Pulmonary artery endothelial cell (primary cell): ENCODE measurements at regions not wholly inside any gene's neighbourhood (a gene's known extent, or its start where the extent isn't known, plus 50 kb on each side); places are given as distances from the start of the nearest gene placed in this dataset.

Experiments
- DNase-seq: peaks from one replicate; pipeline ENCODE4 v3.0.0-alpha.2; 2011; ENCODE audit warnings: low read depth, low spot score

DNA sequence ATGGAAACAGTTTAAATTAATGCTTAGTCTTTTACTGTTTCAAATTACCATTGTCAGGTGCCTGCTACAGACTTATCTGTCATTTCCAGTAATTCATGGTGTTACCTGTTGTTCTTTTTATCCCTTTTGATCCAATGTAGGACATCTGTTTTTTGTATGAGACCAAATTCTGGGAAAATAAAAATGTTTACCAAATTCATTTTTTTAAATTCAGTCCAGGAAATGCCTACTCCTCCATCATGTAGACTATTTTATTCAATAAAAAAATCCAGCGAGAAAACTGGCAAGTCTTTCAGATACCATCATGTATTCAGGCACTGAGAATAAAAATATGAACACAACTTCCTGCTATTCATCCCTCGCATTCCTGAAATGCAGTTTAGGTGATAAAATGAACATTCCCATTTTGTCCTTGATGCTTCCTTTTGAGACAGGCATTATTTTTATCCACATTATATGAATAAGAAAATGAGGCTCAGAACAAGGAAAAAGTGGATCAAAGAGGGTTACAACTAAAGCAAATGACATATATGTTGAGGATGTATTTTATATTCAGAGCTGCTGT is 584.2 kb downstream of the SPRY1 start:
- peak; percentile 67 for DNase-seq

DNA sequence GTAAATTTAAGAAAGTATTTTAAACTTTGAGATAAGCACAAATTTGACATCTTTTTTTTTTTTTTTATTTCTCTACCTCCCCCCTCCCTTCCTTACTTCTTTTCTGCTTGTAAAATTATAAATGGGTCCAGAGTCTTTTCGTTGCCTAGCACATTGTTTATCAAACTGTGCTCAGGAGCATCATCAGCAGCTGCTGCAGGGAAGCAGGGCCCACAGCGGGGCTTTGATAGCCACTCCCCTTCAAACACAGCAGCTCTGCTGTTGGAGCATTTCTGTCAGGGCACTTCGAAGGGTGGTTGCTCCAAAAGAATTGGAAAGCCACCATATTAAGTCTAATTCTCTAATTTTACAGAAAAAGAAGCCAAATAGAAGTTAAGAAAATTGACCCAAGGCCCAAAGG is 588.3 kb downstream of the SPRY1 start:
- DNase-seq: no peak

DNA sequence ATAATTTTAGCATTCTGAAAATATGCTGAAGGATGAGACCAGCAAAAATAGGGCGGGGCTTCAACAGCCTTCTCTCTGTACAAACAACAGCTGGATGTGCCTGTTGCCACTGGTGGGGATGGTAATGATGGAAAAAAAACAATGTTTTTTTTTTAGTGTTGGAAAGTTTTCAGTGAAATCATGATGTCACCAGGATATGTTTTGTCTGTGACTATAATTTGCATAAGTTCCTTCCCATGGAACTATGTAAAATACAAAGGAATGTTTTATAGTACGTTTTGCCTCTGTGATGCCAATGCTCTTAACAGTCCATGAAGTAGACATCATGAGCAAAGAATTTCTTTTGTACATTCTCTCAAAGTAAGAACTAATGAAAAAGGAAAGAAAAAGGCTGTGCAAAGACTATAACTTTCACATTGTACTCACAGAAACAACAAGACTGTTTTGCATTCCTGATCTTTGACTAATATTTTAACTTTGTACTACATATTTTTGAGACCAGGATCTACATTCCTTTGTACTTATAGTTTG is 589.7 kb downstream of the SPRY1 start:
- peak; percentile 94 for DNase-seq

DNA sequence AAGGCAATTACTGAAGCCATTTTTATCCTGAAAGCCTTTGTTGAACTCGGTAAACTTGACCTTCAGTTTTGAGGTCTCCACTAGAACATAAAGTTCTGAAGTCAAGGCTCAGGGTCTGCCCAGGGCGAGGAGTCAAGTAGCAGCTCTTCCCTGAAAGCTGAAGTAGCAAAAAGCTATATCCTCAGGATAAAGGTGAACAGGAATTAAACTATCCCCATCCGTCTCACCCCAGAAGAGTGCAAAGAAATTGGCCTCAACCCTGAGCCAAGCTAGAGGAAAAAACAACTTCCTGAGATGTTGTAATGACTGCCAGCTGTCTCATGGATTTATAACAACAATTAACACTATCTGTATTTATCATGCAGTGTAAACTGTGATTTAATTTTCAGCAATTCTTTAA is 590.8 kb downstream of the SPRY1 start:
- no peak for DNase-seq

DNA sequence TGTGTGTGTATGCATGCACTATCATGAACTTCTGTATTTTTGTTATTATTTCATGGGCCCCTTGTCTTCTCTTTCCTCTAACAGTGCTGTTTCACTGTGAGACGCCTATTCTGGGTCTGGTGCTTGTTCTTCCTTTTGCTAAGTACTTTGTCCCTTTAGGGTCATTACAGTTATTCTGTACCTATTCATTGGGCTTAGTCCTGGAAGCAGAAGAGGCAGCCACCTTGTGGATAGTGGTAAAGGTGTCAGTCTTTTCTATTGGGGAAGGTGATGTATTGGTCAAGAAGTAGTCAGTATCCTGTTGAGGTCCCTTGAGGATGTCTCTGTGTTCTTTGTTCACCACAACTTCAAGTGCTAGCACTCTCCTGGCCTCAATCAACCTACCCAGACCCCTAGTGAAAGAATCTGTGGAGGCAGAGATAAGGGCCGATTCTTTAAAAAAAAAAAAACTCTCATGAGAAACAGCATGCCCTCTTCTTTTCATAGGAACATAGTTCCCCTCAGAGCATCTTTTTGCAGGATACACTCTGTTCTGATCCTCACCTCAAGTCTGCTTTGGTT is 593.8 kb downstream of the SPRY1 start:
- no peak for DNase-seq

DNA sequence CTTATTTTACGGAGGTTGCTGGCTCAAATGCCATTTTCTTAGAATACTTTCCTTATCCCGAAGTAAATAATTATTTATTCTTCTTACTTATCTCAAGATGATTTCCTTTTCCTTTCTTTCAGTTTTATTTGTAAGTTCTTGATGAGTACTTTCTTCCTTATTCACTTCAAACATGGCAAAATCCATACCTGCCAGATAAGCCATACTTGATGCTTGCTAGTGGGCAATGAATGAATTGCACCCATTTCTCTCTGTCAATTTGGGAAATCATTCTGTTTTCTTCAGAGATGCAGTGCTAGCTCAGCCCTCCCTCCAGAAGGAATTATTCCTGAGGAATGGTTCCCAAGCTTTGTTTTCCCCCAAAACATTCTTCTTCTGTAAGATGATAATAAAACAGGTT is 598.3 kb downstream of the SPRY1 start:
- no peak for DNase-seq

DNA sequence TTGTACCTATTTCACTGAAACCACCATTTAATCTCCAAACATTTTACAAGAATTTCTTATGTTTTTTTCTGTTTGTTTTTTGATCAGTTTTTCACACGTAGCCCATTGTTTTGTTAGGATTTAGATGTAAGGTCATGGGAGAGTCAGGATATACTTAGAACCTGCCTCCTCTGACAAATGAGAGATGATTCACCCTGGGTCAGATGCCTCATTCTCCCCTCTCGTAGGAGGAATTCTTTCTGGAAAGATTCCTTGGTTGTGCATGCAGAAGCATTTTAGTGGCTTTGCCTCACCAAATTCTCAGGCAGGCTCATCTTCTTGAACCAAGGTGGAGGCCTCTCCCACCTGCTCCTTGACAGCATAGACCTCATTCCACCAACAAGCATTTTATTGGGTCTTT is 599.3 kb downstream of the SPRY1 start:
- DNase-seq: peak; percentile 72

DNA sequence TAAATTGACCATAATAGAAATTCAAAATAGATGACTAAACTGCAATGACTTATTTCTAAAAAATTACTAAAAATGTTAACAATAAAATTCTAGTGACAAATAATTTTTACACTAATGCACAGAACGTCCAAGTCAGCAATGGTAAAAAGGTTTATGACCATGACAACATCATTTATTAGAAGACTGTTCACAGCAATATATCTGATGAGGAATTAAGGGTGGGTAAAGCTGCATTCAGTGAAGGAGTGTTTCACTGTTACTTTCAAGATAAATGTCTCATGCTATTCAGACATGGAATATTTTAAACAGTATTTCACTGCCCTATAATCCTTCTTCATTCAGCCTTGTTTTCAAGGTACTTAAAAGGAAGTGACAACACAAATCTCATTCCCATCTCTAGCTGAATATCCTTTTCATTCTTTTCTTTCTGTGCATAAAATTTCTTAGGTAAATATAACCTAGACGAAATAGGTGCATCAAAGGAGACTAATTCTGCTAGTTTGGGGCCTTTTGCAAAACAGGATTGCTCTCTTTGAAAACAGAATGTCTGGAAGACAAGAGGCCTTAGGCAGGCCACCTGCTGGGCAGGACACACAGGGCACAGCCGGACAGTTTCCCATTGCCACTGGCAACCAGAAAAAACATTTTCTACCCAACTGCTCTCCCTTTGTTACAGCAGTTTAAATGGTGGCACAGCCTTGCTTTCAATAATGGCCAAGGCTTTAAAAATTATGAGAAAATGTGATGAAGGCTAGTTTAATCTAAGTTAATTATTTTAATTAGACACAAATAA is 600.3 kb downstream of the SPRY1 start:
- DNase-seq: no peak

DNA sequence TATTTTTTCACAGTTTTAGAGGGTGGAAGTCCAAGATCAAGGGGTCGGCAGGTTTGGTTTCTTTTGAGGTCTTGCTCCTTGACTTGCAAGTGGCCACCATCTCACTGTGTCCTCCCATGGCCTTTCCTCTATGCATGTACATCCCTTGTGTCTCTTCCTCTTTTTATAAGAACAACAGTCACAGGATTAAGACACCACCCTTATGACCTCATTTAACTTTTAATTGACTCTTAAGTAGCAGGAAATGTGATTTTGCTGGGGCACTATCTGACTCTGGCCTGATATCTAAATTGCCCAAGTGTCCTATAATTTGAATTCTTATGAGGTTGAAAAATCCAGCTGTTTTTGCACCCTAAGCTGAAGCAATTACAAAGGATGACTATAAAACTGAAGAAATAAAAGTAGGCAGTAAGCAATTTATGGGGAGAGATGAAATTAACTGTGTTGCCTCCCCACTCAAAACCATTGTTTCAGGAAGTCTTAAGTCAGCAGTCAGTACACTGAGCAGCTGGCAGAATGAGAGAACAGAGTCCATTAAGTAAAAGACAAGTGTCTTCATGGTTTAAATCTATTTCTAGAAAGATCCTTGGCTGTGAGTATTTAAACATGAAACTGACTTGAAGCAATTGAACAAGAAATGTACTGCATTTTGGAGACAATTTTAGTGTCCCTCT is 601.3 kb downstream of the SPRY1 start:
- no peak for DNase-seq

DNA sequence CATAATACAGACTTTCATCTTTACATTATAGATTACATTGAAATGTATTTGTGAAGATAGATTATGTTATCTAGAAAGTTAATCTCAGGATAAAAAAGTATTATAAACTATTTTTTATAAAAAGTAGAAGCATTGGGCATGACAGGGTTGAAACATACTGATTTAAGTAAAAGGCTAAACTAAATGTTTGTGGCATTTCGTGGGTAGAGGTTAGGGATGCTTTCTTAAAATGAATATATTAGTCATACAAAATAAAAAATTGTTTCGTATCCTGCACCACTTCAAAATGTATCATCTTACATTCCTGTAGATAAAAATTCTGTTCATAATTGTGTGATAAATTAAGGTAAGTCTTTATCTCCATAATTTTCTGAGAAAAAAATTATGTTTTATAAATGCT is 603.6 kb downstream of the SPRY1 start:
- no peak for DNase-seq

DNA sequence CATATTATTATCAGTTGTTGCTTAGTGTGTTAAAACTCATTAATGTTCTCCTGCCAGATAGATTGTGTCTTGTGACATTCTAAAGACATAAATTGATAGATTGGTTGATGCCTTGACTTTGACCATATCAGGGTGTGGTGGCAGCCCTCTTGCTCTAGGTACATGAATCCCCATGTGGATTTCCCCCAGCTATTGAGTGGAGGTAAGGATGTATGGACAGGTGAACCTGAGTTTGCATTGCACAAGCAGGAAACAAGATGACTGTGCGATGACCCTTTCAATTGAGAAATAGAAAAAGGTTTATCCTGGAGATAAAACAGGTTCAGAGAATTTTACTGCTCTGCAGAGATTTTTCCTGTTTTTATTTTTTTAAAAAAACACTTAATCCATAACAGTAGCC is 619.2 kb downstream of the SPRY1 start:
- no peak for DNase-seq

DNA sequence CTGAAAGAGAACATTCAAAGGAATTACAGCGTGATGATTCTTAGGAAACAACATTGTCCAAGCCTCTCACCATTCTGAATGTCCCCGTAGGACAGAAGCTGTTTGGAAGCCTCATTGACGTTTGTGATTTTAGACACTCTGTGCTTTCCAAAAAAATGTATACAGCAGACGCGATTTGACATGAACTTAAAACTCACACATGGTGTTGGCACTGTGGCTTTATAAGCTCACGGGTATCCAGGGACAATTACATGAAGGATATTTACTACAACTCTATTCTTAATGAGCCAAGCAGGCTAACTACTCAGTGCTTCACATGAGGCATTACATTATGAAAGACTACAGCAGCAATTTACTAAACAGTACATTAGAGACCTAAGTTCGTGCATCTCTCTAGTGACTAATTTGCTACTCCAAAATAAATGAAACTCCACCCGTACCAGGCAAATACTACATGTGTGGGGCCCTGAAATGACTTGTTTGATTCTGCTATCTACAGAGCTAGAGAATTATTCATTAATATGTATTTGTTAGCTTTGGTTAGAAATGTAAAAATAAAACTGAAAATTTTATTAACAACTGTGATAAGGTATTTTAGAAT is 620.7 kb downstream of the SPRY1 start:
- DNase-seq: no peak

DNA sequence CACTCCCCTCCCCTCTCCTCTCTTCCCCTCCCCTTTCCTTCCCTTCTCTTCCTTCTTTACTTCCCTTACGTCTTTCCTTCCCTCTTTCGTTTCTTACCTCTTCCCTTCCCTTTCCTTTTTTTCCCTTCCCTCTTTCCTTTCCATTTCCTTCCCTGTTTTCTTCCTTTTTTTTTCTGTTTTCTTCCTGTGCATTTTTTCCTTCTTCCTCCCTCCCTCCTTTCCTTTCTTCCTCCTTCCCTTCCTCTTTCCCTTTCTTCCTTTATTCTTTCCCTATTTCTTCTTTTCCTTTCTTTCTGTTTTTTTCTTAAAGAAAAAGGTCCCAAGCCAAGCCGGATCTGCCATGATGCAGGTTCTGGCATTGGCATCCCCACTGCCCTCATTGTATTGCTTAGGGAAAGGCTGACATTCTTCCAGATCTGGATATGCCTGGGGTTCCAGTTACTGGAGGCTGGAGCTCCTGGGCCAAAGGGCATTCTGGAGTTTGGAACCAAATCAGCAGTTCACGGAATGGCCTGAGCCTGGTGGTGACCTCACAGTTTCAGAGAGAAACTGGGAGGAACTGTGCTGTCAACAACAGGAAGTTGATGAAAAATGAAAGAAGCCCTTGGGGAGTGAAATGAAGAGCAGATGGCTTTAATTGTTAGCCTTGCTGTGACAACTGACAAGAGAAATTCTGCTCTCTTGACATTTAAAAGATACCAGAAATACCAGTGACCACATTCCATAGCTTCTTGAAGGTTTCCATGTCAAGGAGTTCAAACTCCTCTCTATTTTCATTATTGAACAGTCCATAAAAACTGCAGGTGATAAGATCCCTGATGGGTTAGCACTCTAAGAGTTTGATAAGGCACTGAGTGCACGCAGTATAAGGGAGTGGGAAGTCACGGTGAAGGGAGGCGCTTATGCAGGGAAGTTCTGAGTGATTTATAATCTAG is 622.1 kb downstream of the SPRY1 start:
- DNase-seq: peak; percentile 37

DNA sequence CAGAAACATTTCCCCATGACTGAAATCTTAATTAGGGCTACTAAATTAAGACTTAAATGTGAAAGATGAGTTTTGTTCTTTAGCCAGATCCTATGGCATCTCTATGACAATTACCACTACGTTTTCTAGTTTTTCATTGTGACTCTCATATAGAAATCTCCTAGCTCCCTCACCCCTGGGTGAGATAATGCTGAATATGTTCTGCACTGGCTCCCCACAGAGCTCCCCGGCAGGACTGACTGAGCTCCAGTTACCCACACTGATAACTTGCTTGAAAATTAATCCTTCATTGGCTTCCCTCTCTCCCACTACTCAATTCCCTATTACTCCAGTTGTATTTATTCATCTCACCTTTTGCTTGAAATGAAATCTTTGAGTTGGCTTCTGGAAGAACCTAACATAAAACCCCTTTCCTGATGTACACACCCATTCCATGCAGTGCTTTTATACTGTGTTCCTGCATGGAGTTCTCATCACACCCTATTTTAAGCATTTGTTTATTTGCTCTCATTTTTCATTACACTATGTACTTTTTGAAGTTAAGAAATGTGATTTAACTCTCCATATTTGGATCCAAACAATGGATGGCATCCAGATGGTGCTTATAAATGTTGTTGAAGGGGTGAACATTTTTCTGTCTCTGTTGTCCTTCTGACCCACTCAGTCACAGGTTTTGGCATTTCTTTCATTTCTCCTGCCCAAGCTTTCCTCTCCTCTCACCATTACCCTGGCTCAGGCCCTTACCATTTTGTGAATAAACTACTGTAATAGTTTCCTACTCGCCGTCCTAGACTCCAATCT is 623.4 kb downstream of the SPRY1 start:
- DNase-seq: no peak

DNA sequence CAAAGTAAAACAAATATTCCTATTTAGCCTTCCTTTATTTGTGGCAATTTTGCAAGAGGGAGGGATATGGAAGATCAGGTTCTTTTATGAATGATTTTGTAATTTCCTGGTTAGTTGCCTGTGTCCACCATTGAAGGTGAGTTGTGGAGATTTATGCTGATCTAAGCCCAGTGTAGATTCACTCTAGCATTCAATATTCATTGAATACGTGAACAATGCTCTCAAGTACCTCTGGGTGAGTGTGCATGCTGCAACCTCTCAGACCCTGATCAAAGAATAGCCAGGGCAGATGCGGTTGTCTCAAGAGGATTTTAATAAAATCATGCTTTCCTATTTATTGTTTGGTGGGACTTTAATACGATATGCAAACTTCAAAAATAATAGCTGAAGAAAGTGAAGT is 628.4 kb downstream of the SPRY1 start:
- no peak for DNase-seq

DNA sequence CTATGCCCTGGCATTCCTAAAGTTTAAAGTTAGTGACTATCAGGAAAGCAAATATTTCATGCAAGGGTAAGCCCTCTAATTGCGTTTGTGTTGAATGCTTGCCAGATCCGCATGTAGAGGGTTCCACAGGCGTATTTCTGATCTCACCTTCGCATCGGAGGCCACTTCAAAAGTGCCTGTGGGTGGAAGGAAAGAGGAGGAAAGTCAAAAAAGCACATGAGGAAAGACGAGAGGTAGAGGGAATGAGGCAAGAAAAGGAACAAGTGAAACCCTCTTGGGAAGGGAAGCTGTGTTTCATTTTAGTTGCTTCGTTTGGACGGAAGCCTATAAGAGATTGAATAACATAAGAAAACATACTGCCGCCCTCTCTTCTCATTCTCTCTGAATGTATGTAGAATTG is 628.8 kb downstream of the SPRY1 start:
- DNase-seq: no peak

DNA sequence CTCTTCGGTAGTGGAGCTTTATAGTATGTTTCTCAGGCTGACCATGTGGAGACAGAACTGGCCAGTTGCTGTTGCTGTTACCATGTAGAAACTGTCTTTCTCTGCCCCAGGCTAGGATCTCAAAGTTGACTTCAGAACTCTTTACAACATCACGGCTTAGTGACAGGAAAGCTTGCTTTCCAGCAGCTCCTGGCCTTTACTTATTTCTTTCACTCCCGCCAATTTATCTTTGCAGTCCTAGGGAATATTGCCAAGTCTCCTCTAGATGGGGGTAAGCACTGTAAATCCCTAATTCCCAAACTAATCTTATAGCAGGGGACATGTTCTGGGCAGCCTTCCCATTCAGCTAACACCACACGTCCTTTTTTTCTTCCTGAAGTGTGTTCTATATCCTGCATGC is 631.6 kb downstream of the SPRY1 start:
- DNase-seq: no peak

DNA sequence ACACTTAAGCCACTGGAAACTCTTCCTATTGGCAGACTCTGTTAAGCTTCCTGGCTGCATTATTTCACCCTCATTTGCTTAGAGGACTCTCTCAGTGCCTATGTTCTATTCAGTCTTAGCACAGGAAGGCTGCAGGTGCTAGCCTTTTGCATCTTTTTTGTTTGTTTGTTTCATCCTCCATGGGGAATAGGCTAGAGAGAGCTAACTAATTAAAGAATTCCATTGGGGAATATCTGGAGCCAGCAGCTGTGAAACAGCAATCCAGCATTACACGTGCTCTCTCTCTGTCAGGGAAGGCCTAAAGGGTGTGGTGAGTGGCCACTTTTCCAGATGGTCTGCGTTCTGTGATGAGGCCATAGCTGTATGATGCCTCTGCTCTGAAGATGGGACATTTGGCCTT is 633.6 kb downstream of the SPRY1 start:
- DNase-seq: no peak

DNA sequence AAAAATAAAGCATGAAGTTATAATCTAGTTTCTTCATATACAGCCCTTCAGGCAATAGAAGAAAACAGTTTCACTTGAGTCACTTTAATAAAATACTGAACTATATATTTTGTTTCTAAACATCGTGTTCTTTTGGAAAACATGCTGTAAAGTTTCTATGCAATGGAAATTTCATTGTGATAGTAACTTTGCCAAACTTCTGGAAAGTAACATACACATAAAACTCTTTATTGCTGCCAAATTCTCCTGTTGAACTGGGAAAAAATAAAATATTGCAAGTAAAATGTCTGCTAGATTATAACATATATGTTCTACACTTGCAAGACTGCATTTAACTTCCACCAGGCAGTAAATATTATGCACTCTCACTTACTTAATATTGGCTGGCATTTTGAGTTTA is 635.4 kb downstream of the SPRY1 start:
- DNase-seq: no peak
